HG03457 (cell line): ENCODE measurements at regions not wholly inside any gene's neighbourhood (a gene's known extent, or its start where the extent isn't known, plus 50 kb on each side); places are given as distances from the start of the nearest gene placed in this dataset.

Source experiments
- ATAC-seq: cut with Tn5 transposase; IDR thresholded peaks from one replicate; pipeline ENCODE4 v1.9.1; 2021; ENCODE audit warnings: moderate number of reproducible peaks; ENCODE audit not compliant: unreplicated experiment

DNA sequence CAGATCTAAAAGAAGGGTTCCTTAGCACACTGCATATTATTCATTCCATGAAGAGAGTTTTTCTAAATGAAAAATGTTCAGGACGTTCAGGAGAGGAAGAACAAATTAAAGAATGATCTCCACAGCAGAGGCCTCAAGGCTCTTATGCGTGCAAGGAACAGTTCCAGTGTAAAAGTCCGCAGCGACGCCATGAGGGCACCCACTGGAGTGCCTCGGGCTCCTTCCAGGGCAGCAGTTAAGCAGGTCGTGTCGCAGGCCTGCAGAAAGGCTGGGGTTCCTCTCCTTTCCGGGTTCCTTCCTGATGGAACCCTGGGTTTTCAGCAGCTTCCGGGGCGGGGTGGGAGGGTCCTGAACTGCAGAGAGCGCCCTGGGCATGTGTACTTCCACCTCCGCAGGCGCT lies 87.1 kb upstream of the SELENOP start:
- ATAC-seq = no peak

DNA sequence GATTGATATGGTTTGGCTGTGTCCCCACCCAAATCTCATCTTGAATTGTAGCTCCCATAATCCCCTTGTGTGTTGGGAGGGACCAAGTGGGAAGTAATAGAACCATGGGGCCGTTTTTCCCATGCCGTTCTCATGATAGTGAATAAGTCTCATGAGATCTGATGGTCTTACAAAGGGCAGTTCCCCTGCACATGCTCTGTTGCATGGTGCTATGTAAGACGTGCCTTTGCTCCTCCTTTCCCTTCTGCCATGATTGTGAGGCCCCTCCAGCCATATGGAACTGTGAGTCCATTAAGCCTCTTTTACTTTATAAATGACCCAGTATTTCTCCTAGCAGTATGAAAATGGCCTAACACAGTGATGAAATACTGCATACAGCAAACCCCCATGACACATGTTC lies 84.8 kb upstream of the SELENOP start:
- no peak for ATAC-seq

DNA sequence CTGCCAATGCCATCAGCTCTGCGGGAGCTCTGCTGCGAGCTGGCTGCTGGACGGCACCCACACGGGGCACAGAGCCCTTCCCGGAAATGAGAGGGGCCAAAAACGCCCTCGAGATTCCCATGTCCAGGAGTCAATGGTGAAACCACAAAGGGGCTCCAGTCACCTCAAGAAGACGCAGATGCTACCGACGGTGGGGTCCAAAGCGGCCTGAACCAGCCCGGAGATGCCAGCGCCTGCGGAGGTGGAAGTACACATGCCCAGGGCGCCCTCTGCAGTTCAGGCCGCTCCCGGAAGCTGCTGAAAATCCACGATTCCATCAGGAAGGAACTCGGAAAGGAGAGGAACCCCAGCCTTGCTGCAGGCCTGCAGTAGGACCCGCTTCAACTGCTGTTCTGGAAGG lies 82.4 kb upstream of the SELENOP start:
- ATAC-seq = no peak

DNA sequence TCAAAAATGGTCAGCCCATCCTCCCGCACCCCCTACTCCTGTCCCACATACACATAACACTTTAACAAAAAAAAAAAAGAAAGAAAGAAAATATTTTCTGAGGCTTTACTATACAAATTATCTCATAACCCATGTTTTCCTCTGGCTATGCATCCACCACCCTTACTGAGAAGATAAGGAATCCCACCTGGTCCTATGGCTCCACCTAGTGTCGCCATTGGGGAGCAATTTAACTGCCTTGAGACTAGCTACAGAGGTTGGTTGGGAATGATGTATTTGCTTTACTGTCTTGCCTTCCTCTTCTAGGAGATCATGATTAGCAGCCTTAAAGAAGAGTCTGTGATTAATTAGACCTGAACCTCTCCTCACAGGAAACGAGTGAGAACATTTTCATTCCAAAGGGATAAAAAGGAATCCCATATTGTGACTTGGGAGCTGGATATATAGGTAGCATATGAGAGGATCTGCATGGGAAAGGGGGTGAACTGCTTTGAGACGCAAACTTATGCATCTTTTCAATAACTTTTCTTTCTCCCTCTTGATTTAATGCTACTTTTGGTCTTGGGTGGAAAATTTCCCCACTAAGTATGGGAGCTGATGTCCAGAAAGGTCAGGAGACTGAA lies 77.7 kb upstream of the SELENOP start:
- ATAC-seq = peak; percentile 92

DNA sequence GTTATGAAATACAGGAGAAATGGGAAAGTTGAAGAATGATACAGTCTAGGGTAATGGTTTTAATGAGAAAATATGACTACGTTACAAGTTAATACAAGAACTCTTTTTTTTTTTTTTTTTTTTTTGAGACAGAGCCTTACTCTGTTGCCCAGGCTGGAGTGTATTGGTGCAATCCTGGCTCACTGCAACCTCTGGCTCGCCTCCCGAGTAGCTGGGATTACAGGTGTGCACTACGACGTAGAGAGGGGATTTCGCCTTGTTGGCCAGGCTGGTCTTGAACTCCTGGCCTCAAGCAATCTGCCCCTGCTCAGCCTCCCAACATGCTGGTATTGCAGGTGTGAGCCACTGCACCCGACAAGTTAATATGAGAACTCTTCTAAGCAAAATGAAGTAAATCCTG lies 77.1 kb upstream of the SELENOP start:
- no peak for ATAC-seq

DNA sequence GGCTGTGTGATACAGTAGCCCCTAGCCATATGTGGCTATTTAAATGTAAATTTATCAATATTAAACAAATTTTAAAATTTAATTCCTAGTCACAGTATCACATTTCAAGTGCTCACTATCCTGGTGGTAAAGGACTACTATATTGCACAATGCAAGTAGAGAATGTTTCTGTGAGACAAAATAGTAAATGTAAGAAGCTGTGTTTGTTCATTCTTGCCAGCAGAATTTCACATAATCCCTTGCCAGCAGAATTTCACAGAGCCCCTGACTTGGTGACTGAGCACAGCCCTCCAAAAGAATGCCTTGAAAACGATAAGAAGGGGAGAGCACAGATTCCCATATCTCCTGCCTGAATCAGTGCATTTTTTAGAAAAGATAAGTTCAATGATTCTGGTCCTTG lies 75.9 kb upstream of the SELENOP start:
- no peak for ATAC-seq

DNA sequence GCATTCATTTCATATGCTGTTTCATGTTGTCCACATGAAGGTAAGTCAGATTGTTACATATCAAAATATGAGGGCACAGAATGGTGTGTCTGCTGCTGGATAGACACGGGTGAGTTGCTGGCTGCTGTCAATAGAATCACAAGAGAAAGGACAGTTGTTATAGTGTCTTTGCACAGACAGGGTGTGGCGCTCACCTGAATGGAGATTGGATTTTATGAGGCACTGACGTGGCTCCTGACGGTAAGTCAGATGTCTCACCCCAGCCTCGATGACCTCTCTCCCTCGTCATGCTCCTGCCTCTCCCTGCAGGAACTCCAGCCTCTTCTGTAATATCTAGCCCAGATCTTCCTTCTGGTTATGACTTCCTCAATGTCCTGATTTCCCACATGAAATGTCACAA lies 75.4 kb upstream of the SELENOP start:
- no peak for ATAC-seq

DNA sequence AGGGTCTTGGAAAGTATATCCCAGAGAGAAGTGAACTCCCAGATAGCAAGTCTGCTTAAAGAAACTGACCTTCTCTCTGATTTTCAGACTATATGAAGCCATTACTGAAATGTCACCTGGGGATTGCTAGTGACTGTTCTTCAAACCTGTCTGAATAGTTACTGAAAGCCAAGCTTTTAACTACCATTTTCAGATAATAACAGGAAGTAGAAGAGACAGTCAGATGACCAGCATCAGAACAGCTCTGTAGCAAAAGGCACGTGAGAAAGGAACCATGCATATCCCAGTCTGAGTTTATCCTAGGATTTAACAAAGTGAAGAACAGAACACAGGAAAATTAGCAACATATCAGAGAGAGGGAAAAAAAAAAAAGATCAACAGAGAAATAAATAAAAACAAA lies 74.9 kb upstream of the SELENOP start:
- no peak for ATAC-seq

DNA sequence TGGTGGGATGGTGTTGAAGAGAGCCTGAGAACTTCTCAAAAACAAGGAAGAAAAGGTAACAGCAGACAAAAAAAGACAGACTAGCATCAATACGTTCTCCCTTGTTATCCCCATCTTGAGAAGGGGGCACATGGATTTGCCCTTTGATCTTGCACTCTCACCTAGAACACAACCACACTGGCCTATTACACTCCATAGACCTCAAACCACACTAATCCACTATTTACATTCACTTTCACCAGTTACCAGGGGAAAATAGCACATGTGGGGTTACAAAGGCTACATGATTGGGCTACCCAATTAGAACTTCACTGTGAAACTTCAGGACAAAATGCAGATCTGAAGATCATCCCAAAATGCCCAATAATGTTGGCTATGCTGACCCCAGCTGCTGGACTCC lies 72.6 kb upstream of the SELENOP start:
- no peak for ATAC-seq

DNA sequence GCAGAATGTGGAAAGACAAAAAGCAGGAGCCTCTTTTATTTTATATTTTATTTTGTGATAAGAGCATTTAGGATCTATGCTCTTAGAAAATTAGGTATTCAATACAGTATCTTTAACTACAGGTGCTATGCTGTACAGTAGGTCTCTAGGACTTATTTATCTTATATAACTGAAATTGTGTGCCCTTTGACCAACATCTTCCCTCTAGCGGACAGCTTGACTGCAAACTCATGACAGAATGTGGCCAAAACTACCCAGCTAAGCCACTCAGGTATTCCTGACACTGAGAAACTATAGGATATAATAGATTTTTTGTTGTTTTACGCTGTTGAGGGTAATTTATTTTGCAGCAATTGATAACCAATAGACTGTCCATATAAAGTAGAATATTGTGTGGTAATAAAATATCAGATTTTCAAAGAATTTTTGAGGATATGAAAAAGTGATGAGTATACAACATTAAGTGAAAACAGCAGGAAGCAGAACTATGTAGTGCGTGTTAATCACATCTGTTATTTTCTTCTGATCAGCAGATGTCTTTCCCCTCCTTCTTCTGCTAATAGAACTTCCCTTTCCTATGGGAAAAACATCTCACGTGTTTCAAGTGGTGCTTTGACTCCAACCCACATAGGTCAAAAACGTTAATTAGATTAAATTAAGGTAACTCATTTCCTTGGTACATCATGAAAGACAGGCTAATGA lies 69.9 kb upstream of the SELENOP start:
- no peak for ATAC-seq

DNA sequence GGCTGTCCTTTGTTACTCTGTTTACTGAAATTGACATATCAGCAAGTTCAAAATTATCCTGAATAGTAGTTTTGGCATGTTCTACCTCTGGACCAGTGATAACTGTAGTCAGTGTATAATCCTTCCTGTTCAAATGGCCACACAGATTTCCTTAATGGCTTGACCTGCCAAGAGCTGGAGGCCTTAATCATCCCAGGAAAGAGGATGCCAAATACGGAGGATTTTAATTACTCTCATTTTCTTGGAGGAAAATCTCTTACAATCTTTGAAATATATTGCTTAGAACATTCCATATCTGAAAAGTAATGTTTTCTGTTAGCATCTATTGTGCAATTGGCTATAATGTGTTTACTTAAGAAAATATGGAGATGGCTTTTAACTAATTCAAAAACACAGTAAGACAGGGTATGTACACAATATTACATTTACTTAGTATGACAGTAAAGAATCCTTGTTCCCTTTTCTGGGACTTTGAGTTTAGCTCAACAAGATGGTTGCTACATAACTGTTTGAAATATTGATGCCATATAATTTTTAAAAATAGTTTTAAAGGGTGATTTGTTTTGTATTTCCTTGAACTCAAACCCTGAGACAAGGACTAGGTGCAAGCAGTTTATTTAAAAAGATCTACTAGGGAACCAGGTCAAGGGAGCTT lies 68.9 kb upstream of the SELENOP start:
- no peak for ATAC-seq

DNA sequence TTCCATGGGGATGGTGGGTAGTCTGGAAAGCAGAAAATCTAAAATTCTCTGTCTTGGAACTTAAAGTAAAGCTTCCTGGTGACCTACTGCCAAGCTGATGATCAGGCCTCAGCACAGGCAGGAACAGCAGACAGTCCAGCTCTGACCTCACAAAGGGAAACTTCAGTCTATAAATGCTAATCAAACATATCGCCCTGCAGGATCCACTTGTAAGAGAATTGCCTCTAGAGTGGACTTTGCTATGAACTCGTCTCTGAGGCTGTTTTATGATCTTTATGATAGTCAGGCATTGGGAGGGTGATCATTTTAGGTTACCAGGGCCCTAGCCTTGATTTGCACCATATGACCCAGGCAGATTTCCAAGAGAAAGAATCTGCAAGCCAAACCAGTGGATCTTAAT lies 67.6 kb upstream of the SELENOP start:
- ATAC-seq = no peak

DNA sequence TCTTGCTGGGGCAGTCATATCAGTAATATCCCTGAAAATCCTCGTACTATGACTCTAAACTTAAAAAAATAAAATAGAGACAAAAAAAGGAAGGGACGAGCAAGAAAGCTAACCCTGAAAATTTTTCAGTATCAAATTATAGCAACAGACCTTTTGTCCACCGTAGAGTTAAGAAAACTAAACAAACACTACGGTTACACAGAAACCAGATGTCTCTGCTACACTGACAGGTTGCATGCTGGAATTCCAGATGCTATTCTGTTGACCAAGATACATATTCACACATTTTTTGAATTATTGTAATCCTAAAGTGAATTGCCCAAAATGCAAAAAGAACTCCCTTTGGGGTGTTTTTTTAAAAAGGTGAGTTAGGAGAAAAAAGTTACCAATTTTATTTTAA lies 66.9 kb upstream of the SELENOP start:
- no peak for ATAC-seq

DNA sequence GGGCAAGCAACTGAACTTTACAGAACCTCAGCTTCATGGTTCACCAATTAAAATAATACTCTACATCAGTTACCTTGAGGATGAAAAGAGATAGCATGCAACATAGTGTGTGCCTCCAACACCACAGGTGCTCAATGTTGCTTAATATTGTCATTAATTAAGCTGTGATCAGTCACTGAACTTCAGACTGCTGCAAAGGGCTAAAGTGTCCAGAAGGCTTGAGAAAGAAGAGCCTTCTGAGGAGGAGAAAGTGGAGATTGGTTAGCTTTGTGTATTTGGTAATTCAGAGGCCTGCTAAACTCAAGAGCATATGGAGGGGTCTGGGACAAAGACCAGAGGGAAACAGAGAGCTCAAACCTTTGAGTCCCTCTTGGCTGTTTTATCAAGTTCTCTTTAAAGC lies 66.3 kb upstream of the SELENOP start:
- ATAC-seq = no peak

DNA sequence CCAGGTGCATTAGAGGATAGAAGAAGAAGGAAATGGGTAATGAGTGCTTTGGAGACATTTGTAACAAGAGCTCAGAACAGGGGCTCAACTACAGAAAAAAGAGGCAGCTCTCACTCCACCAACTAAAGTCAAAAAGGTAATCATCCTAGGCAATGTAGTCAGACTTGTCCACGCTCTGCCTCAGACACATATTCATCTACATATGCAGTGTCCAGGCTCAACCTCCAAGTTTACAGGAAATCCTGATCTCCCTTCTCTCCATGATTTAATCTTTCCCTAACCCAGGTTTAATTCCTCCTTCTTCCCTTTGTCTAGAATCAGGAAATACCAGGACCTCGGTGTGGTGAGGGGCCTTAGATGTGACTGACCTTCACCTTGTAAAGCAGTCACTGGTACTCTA lies 65.7 kb upstream of the SELENOP start:
- ATAC-seq = no peak

DNA sequence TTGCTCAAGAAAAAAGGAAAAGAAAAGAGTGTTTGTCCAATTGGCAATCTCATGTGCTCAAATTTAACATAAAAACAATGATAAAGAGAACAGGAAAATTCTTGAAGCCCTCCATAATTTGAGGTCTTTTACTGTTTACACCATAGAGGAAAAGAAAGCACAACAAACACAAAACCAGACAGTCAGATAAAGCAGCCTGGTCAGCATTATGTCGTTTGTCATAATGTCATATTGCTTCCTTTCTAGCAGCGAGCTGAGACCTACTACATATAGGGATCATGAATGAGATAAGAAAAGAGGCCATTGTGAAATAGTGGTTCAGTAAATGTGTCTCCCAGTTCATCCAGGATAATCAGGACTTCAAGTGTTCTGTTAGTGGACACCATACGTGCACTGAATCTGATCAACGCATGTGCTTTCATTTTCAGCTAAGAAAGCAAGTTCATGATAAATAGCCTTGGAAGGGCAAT lies 64.7 kb upstream of the SELENOP start:
- no peak for ATAC-seq

DNA sequence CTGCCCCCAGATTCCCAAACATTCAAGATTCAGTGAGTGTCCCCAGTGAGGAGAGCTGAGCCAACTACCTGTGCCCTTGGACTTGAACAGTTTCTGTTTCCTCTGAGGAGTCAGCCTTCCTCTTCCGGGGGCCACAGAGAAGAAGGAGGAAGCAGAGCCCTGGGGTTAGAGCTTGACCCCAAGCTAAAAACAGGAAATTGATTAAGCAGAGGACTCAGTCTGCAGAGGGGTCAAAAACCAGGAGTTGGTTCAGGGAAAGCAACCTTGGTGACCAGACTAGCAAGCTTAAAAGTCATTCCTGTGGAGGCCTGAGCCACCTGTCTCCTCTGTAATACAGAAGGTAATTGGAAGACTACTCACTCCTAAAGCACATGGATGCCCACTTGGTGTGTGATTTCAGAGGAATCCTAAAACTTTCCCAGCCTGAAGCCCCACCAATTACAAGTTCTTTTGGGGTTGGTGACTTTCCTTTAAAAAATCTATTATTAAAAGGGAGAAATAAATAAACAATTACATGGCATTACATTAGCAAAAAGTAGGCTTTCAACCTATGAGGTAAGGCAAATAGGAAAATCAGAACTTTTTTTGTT lies 64.2 kb upstream of the SELENOP start:
- no peak for ATAC-seq

DNA sequence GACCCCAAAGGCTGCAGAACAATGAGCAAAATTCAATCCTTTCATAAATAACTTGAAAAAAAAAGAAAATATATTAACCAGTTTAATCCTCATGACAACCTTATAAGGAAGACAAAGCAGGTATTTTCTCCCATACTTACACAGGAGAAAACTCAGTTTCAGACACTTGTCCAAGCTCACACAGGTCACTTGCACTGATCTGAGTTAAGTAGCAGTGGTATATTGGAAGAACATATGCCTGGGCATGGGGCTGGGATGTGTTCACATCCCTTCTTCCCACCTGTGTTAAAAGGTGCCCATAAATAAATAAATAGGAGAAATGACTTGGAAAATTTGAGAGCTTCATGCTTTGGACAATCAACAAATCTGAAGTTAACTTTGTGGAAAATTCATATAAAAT lies 63.5 kb upstream of the SELENOP start:
- no peak for ATAC-seq

DNA sequence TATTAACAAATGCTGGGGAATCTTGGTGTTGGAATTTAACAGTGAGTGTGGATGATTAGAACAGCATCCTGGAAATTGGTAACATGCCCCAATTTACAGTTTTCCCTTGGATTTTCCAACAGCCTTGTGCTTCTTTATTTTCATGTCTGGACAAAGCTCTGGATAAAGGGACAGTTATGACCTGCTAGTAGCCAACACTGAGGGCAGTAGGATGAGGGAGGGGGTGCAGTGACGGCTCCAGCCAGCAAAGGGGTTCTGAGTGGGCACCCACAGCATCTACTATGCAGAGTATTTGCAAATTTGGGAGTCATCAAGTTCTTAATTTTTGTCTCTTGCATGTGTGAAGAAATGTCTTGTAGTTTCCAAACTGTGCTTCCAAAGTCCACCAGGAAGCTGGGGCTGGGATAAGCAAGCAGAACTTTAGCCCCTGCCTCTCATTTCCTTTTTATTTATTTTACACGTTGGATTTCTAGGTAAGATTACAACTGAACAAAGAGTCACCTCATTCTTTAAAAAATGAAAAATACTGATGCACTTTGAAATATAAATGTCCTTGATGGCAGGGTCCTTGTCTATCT lies 63.0 kb upstream of the SELENOP start:
- ATAC-seq = no peak

DNA sequence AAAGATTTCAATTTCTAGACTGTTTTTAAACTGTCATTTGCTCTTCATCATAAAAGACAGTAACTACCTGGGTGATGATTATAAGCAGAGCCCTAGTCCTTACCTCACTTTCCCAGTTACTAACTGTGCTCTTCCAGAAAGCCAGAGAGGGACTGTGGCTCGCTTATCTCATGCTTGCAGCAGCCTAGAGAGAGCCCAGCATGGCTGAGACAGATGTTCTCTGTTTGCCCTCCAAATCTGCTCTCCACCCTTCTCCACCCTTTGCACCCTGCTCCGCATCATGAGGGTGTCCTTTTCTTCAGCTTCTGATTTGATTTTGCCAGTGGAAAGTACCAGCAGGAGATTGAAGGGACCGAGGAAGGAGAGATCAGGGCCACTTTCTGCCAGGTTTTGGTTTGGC lies 61.2 kb upstream of the SELENOP start:
- ATAC-seq = no peak

DNA sequence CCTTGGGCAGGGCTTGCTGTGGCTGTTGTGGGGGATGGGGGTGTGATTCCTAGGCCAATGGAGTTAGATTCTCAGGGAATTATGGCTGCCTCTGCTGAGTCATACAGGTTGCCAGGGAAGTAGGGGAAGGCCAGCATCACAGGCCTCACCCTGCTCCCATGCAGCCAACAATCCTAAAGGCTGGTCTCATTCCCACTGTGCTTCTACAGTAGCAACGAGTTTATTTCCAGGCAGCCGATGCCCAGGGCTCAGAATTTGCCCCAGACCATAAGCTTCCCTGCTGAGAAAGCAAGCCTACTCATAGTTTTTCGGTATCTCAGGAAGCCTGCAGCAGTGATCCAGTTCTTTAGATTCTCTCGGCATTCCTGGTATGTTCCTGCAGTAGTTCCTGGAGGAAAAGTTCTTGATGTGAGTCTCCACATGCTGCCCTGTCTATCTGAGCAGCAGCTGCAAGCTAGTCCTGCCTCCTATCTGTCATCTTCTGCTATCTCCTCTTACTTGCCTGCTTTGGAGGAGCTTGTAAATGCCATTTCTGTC lies 59.3 kb upstream of the SELENOP start:
- ATAC-seq = no peak
